ENCODE measurements at regions not wholly inside any gene's neighbourhood (a gene's known extent, or its start where the extent isn't known, plus 50 kb on each side); places are given as distances from the start of the nearest gene placed in this dataset.

DNA sequence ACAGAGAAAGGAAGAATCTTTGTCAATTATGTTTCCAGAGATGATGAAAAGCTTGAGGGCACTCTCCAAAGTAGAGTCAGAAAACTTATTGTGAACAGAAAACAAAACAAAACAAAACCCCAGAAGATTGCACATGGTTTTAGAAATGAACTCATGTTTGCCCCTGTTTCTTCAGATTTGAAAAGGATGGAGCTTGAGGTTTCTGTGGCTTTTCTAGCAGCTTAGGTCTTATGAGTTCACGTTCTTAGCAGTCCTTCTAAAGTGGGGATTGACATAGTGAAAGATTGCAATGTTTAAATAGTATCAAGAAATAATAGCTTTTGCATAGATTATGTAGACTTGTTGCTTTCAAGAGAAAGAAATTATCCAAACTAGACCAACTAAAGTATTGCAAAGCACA is 421.8 kb downstream of the GBA3 start:
- DNase-seq (ENCODE audit: low spot score) = no peak
- H3K27ac ChIP-seq = no peak overlapping the region
- H3K4me3 ChIP-seq = no peak overlapping the region
- TF ChIP-seq, protein P1, sequence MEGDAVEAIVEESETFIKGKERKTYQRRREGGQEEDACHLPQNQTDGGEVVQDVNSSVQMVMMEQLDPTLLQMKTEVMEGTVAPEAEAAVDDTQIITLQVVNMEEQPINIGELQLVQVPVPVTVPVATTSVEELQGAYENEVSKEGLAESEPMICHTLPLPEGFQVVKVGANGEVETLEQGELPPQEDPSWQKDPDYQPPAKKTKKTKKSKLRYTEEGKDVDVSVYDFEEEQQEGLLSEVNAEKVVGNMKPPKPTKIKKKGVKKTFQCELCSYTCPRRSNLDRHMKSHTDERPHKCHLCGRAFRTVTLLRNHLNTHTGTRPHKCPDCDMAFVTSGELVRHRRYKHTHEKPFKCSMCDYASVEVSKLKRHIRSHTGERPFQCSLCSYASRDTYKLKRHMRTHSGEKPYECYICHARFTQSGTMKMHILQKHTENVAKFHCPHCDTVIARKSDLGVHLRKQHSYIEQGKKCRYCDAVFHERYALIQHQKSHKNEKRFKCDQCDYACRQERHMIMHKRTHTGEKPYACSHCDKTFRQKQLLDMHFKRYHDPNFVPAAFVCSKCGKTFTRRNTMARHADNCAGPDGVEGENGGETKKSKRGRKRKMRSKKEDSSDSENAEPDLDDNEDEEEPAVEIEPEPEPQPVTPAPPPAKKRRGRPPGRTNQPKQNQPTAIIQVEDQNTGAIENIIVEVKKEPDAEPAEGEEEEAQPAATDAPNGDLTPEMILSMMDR (IDR thresholded peaks at IDR 0.05) = no peak

DNA sequence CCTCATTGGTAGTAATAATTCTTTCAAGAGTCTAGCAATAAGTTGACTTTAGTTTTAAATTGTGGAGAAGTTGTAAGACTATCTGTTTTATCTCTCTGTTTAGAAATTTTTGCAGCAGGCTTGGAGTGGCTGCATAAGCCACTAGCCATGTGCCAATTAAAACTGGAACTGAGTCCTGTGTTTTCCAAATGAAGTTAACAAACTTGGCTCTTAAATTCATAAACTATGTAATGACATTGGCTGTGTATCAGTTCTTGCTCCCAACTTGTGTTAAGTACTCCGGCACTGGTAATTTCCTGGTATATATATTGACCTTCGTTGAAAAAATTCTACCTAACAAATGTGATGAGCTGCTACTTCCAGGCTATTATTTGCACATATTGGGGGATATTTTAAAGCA is 420.4 kb downstream of the GBA3 start:
- no peak for DNase-seq (ENCODE audit: low spot score)
- Histone ChIP-seq H3K4me3 (no peak overlapping the region), H3K27ac (no peak overlapping the region)
- TF ChIP-seq, protein P1 (IDR thresholded peaks at IDR 0.05) = no peak

DNA sequence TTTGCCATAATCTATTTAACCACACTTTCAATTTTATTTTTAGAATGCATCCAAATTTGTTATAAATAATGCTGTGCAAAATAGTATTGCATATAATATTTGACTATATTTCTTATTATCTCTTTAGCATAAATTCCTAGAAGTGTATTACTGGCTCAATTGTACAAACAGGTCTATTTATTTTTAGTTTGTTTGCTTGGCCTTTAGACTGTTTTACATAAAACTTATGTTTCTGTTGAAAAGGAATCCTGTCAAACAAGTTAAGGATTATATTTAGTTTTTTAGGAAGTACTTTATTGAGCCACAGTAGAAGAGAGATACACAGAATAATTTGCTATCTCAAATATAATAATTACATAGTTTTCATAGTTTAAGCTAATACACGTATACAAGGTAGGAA is 413.8 kb downstream of the GBA3 start:
- H3K27ac ChIP-seq = no peak overlapping the region
- TF ChIP-seq, protein P1 (IDR thresholded peaks at IDR 0.05) = no peak
- no peak overlapping the region for H3K4me3 ChIP-seq
- no peak for DNase-seq (ENCODE audit: low spot score)

DNA sequence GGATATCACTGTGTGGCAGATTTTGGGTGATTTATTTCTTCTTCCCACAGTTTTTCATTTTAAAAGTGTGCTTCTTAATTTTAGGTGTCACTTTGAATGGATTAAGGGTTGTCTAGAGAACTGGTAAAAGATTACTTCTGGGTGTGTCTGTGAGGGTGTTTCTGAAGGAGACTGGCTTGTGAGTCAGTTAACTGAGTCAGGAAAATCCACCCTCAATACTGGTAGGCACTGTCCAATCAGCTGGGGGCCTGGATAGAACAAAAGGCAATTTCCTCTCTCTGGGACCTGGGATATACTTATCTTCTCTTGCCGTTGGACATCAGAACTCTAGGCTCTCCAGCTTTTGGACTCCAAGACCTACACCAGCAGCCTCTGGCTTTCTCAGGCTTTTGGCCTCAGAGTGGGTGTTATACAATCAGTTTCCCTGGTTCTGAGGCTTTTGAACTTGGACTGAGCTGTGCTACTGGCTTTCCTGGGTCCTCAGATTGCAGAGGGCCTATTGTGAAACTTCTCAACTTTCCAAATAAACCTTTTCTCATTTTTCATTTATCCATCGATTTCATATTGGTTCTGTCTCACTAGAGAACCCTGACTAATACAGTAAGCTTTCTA is 413.1 kb downstream of the GBA3 start:
- TF ChIP-seq, protein P1 (IDR thresholded peaks at IDR 0.05) = no peak
- Histone ChIP-seq H3K27ac (no peak overlapping the region), H3K4me3 (no peak overlapping the region)
- DNase-seq (ENCODE audit: low spot score) = no peak

DNA sequence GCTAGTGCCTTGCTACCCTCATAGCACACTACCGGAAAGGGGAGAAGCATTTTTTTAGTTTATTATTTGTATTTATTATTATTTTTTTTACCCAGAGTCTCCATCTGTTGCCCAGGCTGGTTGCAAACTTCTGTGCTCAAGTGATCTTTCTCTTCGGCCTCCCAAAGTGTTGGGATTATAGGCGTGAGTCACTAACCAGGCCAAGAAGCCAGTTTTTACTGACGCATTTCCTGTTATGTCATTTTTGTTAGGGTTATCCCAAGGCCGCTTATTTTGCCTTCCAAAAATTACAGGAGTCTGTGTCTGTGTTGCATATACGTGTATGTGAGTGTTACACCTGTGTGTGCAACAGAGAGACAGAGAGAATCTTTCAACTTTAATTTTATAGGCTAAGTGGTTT is 404.5 kb downstream of the GBA3 start:
- TF ChIP-seq, protein P1 (IDR thresholded peaks at IDR 0.05) = no peak
- Histone ChIP-seq H3K4me3 (no peak overlapping the region), H3K27ac (no peak overlapping the region)
- no peak for DNase-seq (ENCODE audit: low spot score)

DNA sequence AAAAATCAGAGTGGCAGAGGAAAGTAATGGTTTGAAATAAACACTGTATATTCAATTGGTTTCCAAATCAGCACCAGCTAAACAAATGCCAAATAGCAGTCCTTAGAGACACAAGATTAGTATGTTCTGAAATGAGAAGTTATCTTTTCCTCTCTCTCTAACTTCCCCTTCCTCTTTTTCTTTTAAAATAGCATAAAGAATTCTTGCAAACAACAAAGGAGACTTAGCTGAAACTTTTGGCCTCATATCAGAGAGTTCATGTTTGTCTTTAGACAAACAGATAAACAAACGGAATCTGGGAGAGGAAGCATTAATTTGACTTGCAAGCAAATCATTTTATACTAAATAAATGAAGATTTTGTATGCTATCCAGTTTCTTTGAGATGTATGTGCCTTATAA is 399.0 kb downstream of the GBA3 start:
- TF ChIP-seq, protein P1 (IDR thresholded peaks at IDR 0.05) = no peak
- Histone ChIP-seq H3K27ac (no peak overlapping the region), H3K4me3 (no peak overlapping the region)
- DNase-seq (ENCODE audit: low spot score) = no peak

DNA sequence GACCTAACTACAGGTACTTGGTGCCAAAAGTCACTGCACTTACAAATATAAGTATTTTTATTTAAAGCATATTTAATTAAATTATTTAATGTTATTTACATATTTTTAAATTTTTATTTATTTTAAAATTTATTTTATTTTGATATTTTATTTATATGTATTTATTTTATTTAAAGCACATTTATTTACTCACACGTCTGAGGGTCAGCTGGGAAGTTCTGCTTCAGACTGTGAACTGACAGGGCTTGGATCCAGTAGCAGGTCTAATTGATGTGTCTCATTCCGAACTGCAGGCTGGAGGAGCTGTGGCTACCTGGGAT is 392.5 kb downstream of the GBA3 start:
- DNase-seq (ENCODE audit: low spot score) = no peak
- H3K27ac ChIP-seq = no peak overlapping the region
- TF ChIP-seq, protein P1 (IDR thresholded peaks at IDR 0.05) = no peak
- no peak overlapping the region for H3K4me3 ChIP-seq

All from coronary artery (tissue), 2 donors.